IPS-NIHi7 (cell line): ENCODE measurements at regions not wholly inside any gene's neighbourhood (a gene's known extent, or its start where the extent isn't known, plus 50 kb on each side); places are given as distances from the start of the nearest gene placed in this dataset.
A peak's percentile ranks its signal among the peaks of the same experiment; 100 is the strongest.
"Not testable (repeated sequence)": the region's sequence is repeated elsewhere in the genome, so short reads cannot be mapped to it uniquely, and the experiment has no call there.

ENCODE experiments used
- DNase-seq: peaks from one replicate; pipeline ENCODE4 v3.0.0; 2012; ENCODE audit warnings: mixed read lengths; ENCODE audit errors: extremely low spot score

GRCh38 chr3:175956964-175957363, 1097.8 kb downstream of the NAALADL2 start:
- peak; percentile 18 for DNase-seq

GRCh38 chr3:175951047-175951694, 1092.0 kb downstream of the NAALADL2 start:
- peak; percentile 9 for DNase-seq

GRCh38 chr3:175948041-175948440, 1088.9 kb downstream of the NAALADL2 start:
- DNase-seq: no peak

DNA sequence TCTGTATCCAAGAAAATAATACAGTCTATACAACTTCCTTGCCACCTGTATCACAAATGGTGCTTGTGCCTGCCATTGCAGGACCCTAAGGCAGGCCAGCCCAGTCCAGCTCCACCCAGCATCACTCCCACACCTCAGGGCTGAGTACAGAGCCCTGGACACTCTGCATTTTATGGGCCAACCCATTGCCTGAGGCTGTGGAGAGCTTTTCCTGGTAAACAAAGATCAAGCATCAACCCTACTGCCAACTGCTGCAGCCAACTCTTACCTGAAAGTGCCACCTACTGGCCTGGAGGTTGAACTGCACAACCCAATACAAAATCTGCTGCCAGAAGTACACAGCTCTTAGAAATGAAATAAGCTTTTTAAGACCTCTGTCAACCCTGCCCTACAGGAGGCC, 1082.2 kb downstream of the NAALADL2 start:
- DNase-seq: peak; percentile 18

DNA sequence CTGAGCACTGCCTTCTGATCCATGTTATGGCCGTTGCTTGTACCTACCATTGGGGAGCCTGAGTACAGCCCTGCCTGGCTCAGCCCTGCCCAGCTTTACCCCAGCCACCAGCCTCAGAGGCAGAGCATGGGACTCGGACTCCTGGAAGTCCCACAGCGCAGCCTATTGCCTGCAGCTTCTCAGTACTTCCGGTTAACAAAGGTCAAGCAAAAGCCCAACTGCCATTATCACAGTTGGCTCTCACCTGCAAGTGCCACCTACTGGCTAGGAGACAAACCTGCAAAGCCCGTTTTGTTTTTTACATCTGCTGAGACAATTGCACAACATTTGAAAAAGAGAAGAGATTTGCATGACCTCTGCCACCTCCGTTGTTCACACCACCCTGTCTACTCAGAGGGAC, 1081.7 kb downstream of the NAALADL2 start:
- DNase-seq: peak; percentile 74

GRCh38 chr3:175940243-175940642, 1081.1 kb downstream of the NAALADL2 start:
- peak; percentile 9 for DNase-seq

- not testable (repeated sequence) for DNase-seq
Observed at GRCh38 chr3:175937367-175937766, 1078.2 kb downstream of the NAALADL2 start.

GRCh38 chr3:175932586-175932985, 1073.5 kb downstream of the NAALADL2 start:
- no peak for DNase-seq

GRCh38 chr3:175919133-175919532, 1060.0 kb downstream of the NAALADL2 start:
- DNase-seq: no peak

- no peak for DNase-seq
Observed at GRCh38 chr3:175916191-175916934, 1057.2 kb downstream of the NAALADL2 start.

DNA sequence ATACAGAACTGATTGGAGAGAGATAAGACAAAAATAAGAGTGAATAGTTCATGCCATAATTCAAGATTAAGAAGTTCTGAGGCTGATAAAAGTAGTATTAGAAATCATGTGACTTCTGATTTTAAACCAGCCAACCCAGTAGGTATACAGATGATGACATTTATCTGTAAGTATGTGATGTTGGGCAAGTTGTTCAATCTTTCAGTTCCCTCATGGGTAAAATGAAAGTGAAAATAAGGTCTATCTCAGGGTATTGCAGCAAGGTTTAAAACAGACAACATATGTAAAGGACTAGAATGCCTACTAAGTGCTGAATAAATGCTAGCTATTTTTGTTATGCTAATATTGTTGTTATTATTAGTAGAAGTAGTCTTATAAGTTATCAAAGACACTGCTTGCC, 1055.7 kb downstream of the NAALADL2 start:
- no peak for DNase-seq

DNA sequence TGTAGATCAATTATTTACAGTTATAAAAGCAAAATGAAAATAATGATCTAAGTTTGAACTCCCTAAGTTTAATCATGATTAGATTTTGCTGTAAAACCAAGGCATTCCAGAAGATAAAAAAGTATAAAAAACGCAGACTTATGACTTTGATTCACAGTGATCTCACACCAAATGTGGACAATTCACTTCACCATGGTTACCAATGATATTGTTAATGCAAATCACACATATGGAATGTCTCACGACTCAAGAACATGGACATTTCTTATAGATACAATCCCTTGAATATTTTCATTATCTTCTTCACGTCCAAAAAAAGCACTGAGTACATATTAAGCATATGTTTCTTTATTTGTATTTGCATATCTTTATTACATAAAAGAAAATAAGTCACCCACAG, 1054.2 kb downstream of the NAALADL2 start:
- DNase-seq: no peak

DNA sequence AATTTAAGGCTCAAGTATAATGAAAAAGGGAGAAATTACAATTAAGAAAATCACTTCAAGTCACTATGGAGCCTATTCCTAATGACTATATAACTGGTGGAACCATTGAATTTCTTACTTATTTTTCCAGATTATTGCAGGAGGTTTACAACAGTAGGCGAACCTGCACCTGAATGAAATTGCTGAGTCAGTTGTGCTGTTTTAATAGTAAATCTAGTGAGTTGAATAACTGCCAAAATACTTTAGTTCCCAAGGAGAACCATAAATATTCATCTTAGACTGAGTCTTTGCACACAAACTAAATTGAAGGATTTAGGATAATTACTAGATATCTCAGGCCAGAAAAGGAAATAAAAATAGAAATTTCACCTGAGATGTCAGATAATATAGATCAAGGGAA, 1052.8 kb downstream of the NAALADL2 start:
- DNase-seq: no peak

GRCh38 chr3:175902226-175902625, 1043.1 kb downstream of the NAALADL2 start:
- DNase-seq: no peak

- no peak for DNase-seq
Observed at GRCh38 chr3:175898194-175898593, 1039.1 kb downstream of the NAALADL2 start.

DNA sequence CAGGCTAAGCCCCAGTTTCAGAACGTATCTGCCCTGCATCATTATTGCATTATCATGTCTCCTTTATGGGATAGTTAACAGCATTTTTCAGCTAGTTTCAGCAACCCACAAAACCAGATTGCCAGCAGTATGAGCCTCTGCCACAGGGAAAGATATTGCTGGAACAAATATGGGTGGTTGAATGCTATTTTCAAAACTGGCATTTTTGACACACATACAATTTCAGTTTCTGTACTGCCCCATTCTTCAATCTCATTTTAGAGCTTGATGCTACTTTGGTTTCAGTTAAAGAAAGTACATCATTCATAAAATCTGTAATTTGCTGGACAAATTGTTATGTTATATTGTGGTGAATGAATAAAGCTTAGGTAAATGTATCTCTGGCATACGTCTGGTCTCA, 1037.5 kb downstream of the NAALADL2 start:
- no peak for DNase-seq

DNA sequence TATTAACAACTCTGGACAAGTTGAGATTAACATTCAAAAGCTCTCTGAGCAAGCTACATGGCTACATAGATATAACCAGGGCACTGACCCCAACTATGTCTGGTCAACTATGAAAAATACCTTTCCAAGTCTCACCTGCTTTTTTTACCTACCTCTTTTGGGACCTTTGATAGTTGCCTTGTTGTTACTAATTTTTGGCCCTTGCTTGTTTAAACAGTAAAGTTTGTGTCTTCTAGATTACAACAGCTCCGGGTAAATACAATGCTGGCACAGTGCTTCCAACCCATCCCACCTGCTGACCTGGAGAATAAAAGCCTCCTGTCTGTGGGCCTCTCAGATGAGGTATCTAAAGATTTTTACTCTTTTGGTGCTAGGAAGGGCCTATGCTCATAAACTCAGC, 1036.6 kb downstream of the NAALADL2 start:
- no peak for DNase-seq

GRCh38 chr3:175893566-175893965, 1034.4 kb downstream of the NAALADL2 start:
- no peak for DNase-seq

GRCh38 chr3:175890066-175890465, 1030.9 kb downstream of the NAALADL2 start:
- no peak for DNase-seq

- DNase-seq: no peak
Observed at GRCh38 chr3:175885231-175885766, 1026.2 kb downstream of the NAALADL2 start.

DNA sequence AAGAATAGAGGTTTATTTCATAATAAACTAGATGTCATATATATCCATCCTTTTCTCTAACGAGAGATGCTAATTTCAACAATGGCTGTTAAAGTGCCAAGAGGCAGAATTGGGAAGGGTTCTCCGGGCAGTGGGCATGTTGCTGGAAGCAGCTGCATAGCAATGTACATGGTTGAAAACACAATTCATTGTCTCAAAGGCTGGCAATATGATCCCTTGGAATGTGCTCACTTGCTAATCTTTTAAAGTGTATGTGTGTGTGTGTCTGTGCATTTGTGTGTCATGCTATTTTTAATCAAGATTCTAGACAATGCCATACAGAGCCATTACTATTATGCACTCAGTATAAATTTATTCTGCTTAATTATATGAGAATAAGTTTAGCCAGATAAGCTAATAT, 1020.3 kb downstream of the NAALADL2 start:
- no peak for DNase-seq

GRCh38 chr3:175869404-175869803, 1010.3 kb downstream of the NAALADL2 start:
- DNase-seq: no peak

GRCh38 chr3:175868626-175869025, 1009.5 kb downstream of the NAALADL2 start:
- DNase-seq: no peak
